Activated T-cell treated with anti-CD3 and anti-CD28 coated beads, Interleukin-2, amount 50 U/mL, for 72 hours (primary cell): ENCODE measurements at regions not wholly inside any gene's neighbourhood (a gene's known extent, or its start where the extent isn't known, plus 50 kb on each side); places are given as distances from the start of the nearest gene placed in this dataset.

ENCODE experiments used
- ATAC-seq, 2 donors: fragments of 150-1000 bp; cut with Tn5 transposase; replicated peaks in 1 of 2; 2 replicates each; pipeline ENCODE4 v1.10.0; 2021; ENCODE audit warnings: moderate library complexity in 2 of 2, mild to moderate bottlenecking in 1 of 2
- DNase-seq, 2 donors: peaks; one replicate each; pipeline ENCODE4 v3.0.0; 2021 to 2022; ENCODE audit warnings: mixed read lengths in 1 of 2
- H3K27ac Mint-ChIP-seq: one replicate; pipeline ENCODE4 v1.8.0; 2022; ENCODE audit warnings: mild to moderate bottlenecking, moderate library complexity, mixed read lengths
- H3K27me3 Mint-ChIP-seq: one replicate; pipeline ENCODE4 v1.8.0; 2022; ENCODE audit warnings: low read depth, mixed read lengths
- H3K36me3 Mint-ChIP-seq, 2 donors: one replicate each; pipeline ENCODE4 v1.8.0; 2022; ENCODE audit warnings: mixed read lengths in 2 of 2, mild to moderate bottlenecking in 1 of 2; ENCODE audit not compliant: insufficient read depth in 2 of 2
- H3K4me1 Mint-ChIP-seq: one replicate; pipeline ENCODE4 v1.8.0; 2022; ENCODE audit warnings: low read depth, mixed read lengths
- H3K4me3 Mint-ChIP-seq, 2 donors: one replicate each; pipeline ENCODE4 v1.8.0; 2022; ENCODE audit warnings: mild to moderate bottlenecking in 2 of 2, mixed read lengths in 2 of 2, moderate library complexity in 2 of 2
- H3K9me3 Mint-ChIP-seq, 2 donors: one replicate each; pipeline ENCODE4 v1.8.0; 2022; ENCODE audit warnings: mixed read lengths in 2 of 2

DNA sequence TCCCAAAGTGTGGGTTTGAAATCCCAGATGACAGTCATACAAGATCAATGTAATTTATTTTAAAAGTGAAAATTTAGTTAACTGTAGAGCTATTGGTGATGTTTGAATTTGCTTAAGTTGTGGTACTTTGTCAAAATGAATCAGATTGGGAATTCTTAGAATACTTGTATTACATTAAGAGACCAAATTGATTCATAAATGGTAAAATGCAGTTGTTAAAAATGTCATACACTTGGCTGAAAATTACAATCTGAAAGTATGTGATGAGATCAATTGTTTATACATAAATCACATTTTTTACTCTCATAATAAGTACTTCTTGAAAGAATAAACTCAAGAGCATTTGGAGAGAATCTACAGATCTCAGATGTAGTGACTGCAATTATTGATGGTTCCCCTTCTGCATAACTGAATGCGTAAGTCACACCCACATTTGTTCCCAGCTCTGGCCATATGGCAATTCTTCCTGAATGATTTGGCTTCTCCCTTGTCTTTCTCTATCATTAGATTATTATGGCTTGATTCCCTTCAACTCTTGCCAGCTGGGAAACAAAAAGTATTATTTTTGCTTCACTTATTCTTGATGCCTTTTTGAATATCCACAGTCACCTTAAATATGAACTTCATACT, 558.5 kb downstream of the CPS1 start:
- no peaks in the 10 kb centered on the region for H3K36me3 Mint-ChIP-seq
- DNase-seq = no peak
- no peaks in the 10 kb centered on the region for H3K4me1 Mint-ChIP-seq
- H3K4me3 Mint-ChIP-seq = no peak overlapping the region
- no peak overlapping the region for H3K27ac Mint-ChIP-seq
- no peaks in the 10 kb centered on the region for H3K9me3 Mint-ChIP-seq
- H3K27me3 Mint-ChIP-seq = no peaks in the 10 kb centered on the region
- no peak for ATAC-seq

DNA sequence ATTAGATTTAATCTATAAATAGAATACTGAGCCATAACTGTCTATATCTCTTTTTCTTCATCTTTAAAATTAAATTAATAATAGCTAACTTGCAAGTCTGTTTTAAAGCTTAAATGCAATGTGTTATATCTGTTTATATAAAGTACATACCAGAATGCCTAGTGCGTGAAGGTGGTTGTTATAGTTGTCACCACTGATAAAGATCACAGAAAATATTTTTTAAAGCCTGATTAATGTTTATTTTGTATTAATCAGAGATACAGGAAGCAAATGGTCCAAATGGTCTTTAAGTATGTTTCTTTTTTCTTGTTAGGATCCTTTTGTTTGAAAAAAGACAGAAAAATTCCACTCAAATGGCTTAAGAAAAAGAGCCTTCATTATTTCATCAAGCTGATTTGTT, 560.6 kb downstream of the CPS1 start:
- Mint-ChIP-seq H3K4me1 (no peaks in the 10 kb centered on the region), H3K4me3 (no peak overlapping the region), H3K27me3 (no peaks in the 10 kb centered on the region), H3K27ac (no peak overlapping the region), H3K36me3 (no peaks in the 10 kb centered on the region), H3K9me3 (peaks cover 1 to 3% of the 10 kb centered on the region in 2 donors)
- no peak for DNase-seq
- ATAC-seq = no peak

DNA sequence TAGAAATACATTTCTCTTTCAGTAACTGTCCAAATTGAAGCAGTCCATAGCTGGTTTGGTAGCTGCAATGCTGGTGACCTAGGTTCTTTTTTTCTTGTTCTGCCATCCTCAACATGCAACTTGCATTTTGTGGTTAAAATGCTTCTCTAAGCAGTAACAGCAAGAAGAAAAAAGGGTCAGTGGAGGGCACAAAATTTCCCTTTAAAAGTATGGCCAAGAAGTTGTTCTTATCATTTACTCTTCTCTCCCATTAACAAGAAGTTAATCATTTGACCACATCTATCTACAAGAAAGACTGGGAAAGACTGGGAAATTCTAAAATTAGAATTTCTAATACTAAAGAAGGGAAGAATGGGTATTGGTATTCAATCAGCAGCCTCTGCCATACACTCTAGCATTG, 569.9 kb downstream of the CPS1 start:
- Mint-ChIP-seq H3K9me3 (peaks cover 0 to 2% of the 10 kb centered on the region in 2 donors), H3K4me1 (no peaks in the 10 kb centered on the region), H3K4me3 (no peak overlapping the region), H3K27ac (no peak overlapping the region), H3K36me3 (no peaks in the 10 kb centered on the region), H3K27me3 (no peaks in the 10 kb centered on the region)
- DNase-seq = no peak
- ATAC-seq = no peak

DNA sequence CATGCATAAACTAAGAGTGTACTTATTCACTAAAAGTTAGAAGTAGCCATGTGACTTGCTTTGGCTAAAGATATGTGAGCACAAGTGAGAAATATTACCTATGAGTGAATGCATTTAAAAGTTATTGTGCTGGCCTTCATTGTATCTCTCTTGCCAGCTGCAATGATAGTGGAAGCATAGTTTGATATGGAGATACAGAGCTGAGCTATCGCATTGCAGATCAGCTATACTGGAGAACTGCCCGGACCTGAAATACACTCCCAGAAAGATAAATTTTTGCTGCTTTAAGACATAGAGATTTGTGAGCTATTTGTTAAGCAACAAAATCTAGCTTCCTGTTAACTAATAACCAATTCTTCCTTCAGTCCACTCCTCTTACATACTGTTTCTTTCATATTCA, 571.1 kb downstream of the CPS1 start:
- H3K27me3 Mint-ChIP-seq = no peaks in the 10 kb centered on the region
- peaks cover 0 to 4% of the 10 kb centered on the region in 2 donors for H3K9me3 Mint-ChIP-seq
- no peak for ATAC-seq
- no peak overlapping the region for H3K27ac Mint-ChIP-seq
- no peaks in the 10 kb centered on the region for H3K36me3 Mint-ChIP-seq
- no peak for DNase-seq
- H3K4me1 Mint-ChIP-seq = no peaks in the 10 kb centered on the region
- H3K4me3 Mint-ChIP-seq = no peak overlapping the region

DNA sequence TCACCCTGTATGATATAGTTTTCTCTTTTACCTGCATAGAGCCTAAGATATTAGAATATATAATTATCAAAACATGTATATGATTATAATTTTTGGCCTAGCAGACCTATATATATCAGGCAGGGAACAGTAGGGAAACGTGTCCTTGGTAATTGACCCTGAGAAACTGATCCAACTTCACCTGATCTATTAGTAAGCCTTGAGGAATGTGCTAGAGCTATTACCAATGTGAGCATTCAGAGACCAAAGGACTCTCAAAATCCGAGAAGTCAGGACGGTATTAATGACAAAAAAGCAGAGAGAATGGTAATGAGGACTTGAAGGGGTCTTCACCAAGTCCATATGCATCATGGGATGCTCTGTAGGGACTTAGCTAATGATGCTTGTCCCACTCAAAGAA, 571.9 kb downstream of the CPS1 start:
- Mint-ChIP-seq H3K4me3 (no peak overlapping the region), H3K36me3 (no peaks in the 10 kb centered on the region), H3K9me3 (peaks cover 0 to 2% of the 10 kb centered on the region in 2 donors), H3K27ac (no peak overlapping the region), H3K4me1 (no peaks in the 10 kb centered on the region), H3K27me3 (no peaks in the 10 kb centered on the region)
- ATAC-seq = no peak
- DNase-seq = no peak

DNA sequence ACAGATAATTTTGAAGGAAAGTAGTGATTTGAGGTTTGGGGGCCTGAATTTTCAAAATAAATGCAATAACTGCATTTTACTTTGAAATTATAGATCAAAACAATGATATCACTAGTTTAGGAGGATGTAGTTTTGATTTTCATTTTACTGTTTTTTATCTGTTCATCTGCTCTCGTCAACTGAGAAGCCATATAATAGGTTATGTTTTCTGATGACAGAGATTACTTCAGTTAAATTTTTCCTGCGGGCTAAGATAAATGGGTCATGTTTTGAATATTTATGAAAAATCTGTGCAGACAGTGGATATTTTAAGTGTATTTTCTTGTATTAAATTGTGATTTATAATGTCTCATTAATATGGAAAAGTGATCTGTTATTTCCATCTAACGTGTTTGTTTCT, 573.4 kb downstream of the CPS1 start:
- Mint-ChIP-seq H3K27me3 (no peaks in the 10 kb centered on the region), H3K36me3 (no peaks in the 10 kb centered on the region), H3K27ac (no peak overlapping the region), H3K4me1 (no peaks in the 10 kb centered on the region), H3K9me3 (peaks cover 0 to 2% of the 10 kb centered on the region in 2 donors), H3K4me3 (no peak overlapping the region)
- no peak for ATAC-seq
- no peak for DNase-seq

DNA sequence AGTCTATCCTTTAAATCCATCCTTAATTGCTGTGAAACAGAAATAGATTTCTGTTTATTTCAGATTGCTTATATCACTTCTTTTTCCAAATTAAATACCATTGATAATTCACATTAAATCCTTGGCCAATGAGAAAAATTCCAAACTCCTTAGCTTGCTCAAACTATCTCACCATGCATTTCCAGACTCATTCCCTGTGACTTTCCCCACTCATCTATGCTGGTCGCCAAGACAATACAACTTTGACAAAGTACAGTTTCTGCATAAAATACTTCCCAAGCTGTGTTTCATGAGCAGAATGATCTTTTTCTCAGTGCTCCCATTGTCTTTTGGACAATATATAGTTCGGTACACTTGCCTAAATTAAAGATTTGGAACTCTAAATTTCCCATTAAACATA, 575.6 kb downstream of the CPS1 start:
- H3K4me3 Mint-ChIP-seq = no peak overlapping the region
- no peaks in the 10 kb centered on the region for H3K27me3 Mint-ChIP-seq
- no peaks in the 10 kb centered on the region for H3K4me1 Mint-ChIP-seq
- H3K9me3 Mint-ChIP-seq = peaks cover 2 to 5% of the 10 kb centered on the region in 2 donors
- DNase-seq (no peak), ATAC-seq (no peak)
- H3K36me3 Mint-ChIP-seq = no peaks in the 10 kb centered on the region
- H3K27ac Mint-ChIP-seq = no peak overlapping the region

DNA sequence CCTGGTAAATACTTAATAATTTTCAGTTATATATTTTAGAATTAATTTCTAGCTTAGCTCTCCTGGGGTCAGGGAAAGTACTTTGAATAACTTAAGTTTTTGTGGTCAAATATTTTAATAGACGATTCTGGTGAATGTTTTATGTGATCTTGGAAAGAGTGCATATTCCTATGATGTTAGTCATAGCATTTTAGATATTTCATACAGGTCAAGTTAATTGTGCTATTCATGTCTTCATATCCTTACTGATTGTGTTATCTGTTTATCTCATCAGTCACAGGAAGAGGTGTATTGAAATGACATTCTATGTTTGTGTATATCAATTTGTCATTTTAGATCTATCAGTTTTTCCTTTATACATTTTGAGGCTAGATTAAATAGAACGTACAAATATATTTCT, 576.2 kb downstream of the CPS1 start:
- peaks cover 2 to 5% of the 10 kb centered on the region in 2 donors for H3K9me3 Mint-ChIP-seq
- H3K4me3 Mint-ChIP-seq = no peak overlapping the region
- H3K36me3 Mint-ChIP-seq = no peaks in the 10 kb centered on the region
- H3K4me1 Mint-ChIP-seq = no peaks in the 10 kb centered on the region
- no peak for ATAC-seq
- no peak for DNase-seq
- H3K27me3 Mint-ChIP-seq = no peaks in the 10 kb centered on the region
- no peak overlapping the region for H3K27ac Mint-ChIP-seq

DNA sequence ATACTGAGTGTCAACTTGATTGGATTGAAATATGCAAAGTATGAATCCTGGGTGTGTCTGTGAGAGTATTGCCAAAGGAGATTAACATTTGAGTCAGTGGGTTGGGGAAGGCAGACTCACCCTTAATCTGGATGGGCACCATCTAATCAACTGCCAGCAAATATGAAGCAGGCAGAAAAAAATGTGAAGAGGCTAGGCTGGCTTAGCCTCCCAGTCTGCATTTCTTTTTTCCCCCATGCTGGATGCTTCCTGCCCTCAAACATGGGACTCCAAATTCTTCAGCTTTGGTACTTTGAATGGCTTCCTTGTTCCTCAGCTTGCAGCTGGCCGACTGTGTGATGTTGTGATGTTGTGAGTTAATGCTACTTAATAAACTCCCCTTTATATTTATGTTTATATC, 577.4 kb downstream of the CPS1 start:
- H3K4me1 Mint-ChIP-seq = no peaks in the 10 kb centered on the region
- no peak for ATAC-seq
- H3K27ac Mint-ChIP-seq = no peak overlapping the region
- peaks cover 2 to 5% of the 10 kb centered on the region in 2 donors for H3K9me3 Mint-ChIP-seq
- H3K27me3 Mint-ChIP-seq = no peaks in the 10 kb centered on the region
- H3K36me3 Mint-ChIP-seq = no peaks in the 10 kb centered on the region
- no peak for DNase-seq
- H3K4me3 Mint-ChIP-seq = no peak overlapping the region

DNA sequence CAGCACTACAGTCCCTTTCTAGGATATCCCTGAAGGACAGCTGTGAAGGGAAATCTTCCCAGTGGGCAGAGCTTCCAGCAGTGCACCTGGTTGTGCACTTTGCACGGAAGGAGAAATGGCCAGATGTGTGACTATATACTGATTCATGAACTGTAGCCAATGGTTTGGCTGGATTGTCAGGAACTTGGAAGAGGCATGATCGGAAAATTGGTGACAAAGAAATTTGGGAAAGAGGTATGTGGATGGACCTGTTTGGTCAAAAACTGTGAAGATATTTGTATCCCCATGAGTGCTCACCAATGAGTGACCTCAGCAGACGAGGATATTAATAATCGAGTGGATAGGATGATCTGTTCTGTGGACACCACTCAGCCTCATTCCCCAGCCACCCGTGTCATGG, 582.2 kb downstream of the CPS1 start:
- H3K27ac Mint-ChIP-seq = no peak overlapping the region
- H3K36me3 Mint-ChIP-seq = no peaks in the 10 kb centered on the region
- H3K4me3 Mint-ChIP-seq = no peak overlapping the region
- H3K27me3 Mint-ChIP-seq = no peaks in the 10 kb centered on the region
- no peak for ATAC-seq
- H3K9me3 Mint-ChIP-seq = peaks cover 0 to 5% of the 10 kb centered on the region in 2 donors
- H3K4me1 Mint-ChIP-seq = no peaks in the 10 kb centered on the region
- DNase-seq = no peak

DNA sequence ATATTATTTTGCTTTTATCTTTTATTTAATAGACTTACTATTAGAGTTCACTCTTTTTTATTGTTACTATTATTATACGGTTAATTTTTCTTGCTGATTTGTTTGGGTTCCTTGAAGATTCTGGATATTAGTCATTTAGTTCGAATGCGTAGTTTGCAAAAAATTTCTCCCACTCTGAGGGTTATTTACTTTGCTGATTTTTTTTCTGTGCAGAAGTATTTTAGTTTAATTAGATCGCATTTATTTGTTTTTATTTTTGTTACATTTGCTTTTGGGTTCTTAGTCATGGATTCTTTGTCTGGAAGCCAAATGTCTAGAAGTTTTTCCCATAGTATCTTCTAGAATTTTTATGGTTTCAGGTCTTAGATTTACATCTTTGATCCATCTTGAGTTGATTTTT, 585.2 kb downstream of the CPS1 start:
- H3K4me1 Mint-ChIP-seq = no peaks in the 10 kb centered on the region
- no peaks in the 10 kb centered on the region for H3K27me3 Mint-ChIP-seq
- H3K27ac Mint-ChIP-seq = no peak overlapping the region
- no peaks in the 10 kb centered on the region for H3K9me3 Mint-ChIP-seq
- no peak for DNase-seq
- no peak overlapping the region for H3K4me3 Mint-ChIP-seq
- no peaks in the 10 kb centered on the region for H3K36me3 Mint-ChIP-seq
- no peak for ATAC-seq

DNA sequence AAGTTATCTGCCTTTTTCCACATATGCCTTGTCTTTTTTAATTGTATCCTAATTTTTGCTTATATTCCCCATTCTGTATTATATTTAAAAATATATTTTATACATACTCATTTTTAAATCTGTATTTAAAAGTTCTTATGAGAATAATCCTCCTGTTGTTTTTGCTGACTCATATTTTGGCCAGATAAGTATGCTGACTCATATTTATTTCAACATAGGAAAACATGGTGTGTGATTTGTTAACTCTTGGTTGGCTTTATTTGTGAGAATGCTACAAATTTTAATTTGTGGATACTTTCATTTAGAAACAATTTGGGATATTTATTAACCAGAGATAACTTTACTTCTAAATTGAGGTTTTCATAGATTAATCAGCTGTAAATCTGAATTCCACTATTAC, 587.7 kb downstream of the CPS1 start:
- no peak overlapping the region for H3K27ac Mint-ChIP-seq
- no peaks in the 10 kb centered on the region for H3K27me3 Mint-ChIP-seq
- ATAC-seq (no peak), DNase-seq (no peak)
- no peak overlapping the region for H3K4me3 Mint-ChIP-seq
- no peaks in the 10 kb centered on the region for H3K36me3 Mint-ChIP-seq
- no peaks in the 10 kb centered on the region for H3K4me1 Mint-ChIP-seq
- H3K9me3 Mint-ChIP-seq = no peaks in the 10 kb centered on the region

DNA sequence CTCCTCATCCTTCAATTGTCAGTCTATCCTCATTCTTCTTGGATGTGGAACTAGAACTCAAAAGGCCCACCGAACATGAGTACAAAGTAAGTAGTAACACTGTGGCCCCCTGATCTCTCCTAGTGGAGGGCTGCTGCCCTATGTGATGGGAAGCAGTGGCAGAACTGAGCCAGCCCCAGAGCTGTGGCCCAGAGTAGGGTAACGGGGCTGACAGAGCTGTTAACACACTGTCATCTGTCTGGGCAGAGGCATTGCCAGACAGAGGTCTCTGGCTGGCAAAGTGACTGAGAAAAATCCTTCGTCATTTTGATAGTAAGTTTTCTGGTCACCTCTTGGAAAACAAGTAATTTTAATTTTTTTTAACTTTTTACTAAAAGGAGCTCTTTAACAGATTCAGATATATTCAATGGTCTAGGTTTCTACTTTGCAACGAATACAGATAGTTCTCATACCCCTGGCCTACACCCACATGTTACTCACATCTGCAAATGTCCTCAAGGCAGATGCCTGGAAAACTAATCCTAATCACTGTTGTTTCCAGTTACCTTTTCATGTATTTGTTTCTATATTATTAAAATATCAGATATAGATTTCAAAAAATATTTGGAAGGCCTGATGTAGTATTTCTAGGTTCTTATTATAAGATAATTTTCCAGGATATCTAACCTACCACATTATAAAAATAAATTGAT, 588.7 kb downstream of the CPS1 start:
- no peaks in the 10 kb centered on the region for H3K27me3 Mint-ChIP-seq
- H3K4me1 Mint-ChIP-seq = no peaks in the 10 kb centered on the region
- no peak overlapping the region for H3K4me3 Mint-ChIP-seq
- ATAC-seq (no peak), DNase-seq (no peak)
- H3K36me3 Mint-ChIP-seq = no peaks in the 10 kb centered on the region
- no peak overlapping the region for H3K27ac Mint-ChIP-seq
- no peaks in the 10 kb centered on the region for H3K9me3 Mint-ChIP-seq

DNA sequence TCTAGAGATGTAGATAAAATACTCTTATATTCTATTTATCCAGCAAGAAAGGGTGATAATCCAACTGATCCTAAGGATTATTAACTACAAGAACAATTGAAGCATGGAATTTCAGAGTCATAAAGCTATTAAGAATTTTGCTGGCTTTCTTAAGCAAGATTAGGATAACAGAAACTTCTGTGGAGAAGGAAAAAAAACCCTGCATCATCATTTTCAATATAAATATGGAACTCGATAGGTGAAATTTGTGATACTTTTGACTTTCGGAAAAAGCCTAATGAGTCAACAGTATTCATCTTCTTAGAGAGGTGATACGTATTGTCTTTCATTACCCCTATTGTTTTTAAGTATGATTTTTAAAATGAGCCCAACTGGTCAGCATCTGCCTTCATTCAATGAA, 593.3 kb downstream of the CPS1 start:
- H3K4me3 Mint-ChIP-seq = no peak overlapping the region
- no peak overlapping the region for H3K27ac Mint-ChIP-seq
- DNase-seq (no peak), ATAC-seq (no peak)
- no peaks in the 10 kb centered on the region for H3K36me3 Mint-ChIP-seq
- no peaks in the 10 kb centered on the region for H3K4me1 Mint-ChIP-seq
- no peaks in the 10 kb centered on the region for H3K27me3 Mint-ChIP-seq
- H3K9me3 Mint-ChIP-seq = no peaks in the 10 kb centered on the region
